ENCODE measurements at regions not wholly inside any gene's neighbourhood (a gene's known extent, or its start where the extent isn't known, plus 50 kb on each side); places are given as distances from the start of the nearest gene placed in this dataset.

GRCh38 chr1:184907500-184907899, 66.8 kb downstream of the NIBAN1 start:
- Histone ChIP-seq H3K4me3 (no peak overlapping the region), H3K4me1 (ENCODE audit: control insufficient read depth in 1 of 2, low read depth in 2 of 2) (peaks cover 59 to 88% of the 10 kb centered on the region in 2 donors), H3K27me3 (replicated peaks; ENCODE audit: insufficient read depth) (no peaks in the 10 kb centered on the region), H3K27ac (peak overlapping the region; percentile 7 to 62), H3K36me3 (no peaks in the 10 kb centered on the region), H3K9me3 (no peaks in the 10 kb centered on the region)
- no peak for ATAC-seq (ENCODE audit: insufficient number of reproducible peaks, low FRiP score, low read depth)
- DNase-seq (ENCODE audit: low spot score), result no peak
- TF ChIP-seq, protein P1, sequence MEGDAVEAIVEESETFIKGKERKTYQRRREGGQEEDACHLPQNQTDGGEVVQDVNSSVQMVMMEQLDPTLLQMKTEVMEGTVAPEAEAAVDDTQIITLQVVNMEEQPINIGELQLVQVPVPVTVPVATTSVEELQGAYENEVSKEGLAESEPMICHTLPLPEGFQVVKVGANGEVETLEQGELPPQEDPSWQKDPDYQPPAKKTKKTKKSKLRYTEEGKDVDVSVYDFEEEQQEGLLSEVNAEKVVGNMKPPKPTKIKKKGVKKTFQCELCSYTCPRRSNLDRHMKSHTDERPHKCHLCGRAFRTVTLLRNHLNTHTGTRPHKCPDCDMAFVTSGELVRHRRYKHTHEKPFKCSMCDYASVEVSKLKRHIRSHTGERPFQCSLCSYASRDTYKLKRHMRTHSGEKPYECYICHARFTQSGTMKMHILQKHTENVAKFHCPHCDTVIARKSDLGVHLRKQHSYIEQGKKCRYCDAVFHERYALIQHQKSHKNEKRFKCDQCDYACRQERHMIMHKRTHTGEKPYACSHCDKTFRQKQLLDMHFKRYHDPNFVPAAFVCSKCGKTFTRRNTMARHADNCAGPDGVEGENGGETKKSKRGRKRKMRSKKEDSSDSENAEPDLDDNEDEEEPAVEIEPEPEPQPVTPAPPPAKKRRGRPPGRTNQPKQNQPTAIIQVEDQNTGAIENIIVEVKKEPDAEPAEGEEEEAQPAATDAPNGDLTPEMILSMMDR (IDR thresholded peaks at IDR 0.05), result no peak

DNA sequence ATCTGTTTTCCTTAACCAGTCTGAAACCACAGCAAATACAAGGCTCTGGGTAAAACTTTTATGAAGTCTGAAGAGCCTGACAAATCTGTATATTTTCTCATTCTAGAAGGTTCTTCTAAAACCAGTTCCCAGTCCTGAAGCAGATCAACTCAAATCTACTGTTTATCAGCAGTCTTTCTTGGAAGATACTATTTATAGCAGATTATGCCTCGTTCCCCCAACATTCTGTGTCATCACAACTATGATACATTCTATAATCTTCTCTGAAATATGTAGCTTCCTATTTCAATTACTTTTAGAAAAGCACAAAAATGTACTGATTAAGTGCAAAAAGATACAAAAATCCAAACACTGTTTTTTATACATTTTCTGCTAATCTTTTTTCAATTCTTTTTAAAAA, 67.5 kb downstream of the NIBAN1 start:
- Histone ChIP-seq H3K4me3 (no peak overlapping the region), H3K9me3 (no peaks in the 10 kb centered on the region), H3K4me1 (ENCODE audit: control insufficient read depth in 1 of 2, low read depth in 2 of 2) (peaks cover 62 to 94% of the 10 kb centered on the region in 2 donors), H3K27ac (peak overlapping the region; percentile 43 to 49), H3K27me3 (replicated peaks; ENCODE audit: insufficient read depth) (no peaks in the 10 kb centered on the region), H3K36me3 (no peaks in the 10 kb centered on the region)
- ATAC-seq (ENCODE audit: insufficient number of reproducible peaks, low FRiP score, low read depth) (no peak), DNase-seq (ENCODE audit: low spot score) (no peak)
- TF ChIP-seq, protein P1 (IDR thresholded peaks at IDR 0.05), result no peak

DNA sequence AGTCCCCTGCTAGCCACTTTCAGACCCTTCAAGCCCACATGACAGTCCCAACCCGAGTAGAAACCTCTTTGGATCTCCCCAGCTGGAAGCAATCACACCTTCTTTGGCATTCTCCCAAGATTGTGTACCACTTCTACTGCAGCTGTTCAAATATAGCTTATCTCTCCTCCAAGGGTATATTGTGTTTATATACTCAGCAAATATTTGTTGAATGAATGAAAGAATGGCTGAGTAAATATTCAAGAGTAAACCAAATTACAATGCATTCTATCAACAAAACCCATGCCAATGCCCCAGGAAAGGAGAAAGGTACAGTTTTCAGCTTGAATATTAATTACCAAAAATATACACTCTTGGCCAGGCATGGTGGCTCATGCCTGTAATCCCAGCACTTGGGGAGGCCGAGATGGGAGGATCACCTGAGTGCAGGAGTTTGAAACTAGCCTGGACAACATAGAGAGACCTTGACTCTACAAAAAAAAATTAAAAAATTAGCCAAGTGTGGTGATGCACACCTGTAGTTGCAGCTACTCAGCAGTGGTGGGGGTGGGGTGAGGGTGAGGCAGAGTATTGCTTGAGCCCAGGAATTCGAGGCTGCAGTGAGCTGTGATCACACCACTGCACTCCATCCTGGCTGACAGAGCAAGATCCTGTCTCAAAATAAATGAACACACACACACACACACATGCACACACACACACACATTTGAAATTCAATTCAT, 68.5 kb downstream of the NIBAN1 start:
- no peaks in the 10 kb centered on the region for H3K36me3 ChIP-seq
- no peaks in the 10 kb centered on the region for H3K9me3 ChIP-seq
- ATAC-seq (ENCODE audit: insufficient number of reproducible peaks, low FRiP score, low read depth) (no peak), DNase-seq (ENCODE audit: low spot score) (no peak)
- H3K27me3 ChIP-seq (replicated peaks; ENCODE audit: insufficient read depth), result no peaks in the 10 kb centered on the region
- H3K4me1 ChIP-seq (ENCODE audit: control insufficient read depth in 1 of 2, low read depth in 2 of 2), result peaks cover 59 to 94% of the 10 kb centered on the region in 2 donors
- TF ChIP-seq, protein P1 (IDR thresholded peaks at IDR 0.05), result no peak
- H3K27ac ChIP-seq, result peak overlapping the region; percentile 49 to 57
- H3K4me3 ChIP-seq, result no peak overlapping the region

GRCh38 chr1:184903111-184903692, 71.1 kb downstream of the NIBAN1 start:
- Histone ChIP-seq H3K27ac (peak overlapping the region; percentile 40 to 57), H3K36me3 (peaks cover 6% of the 10 kb centered on the region), H3K4me1 (ENCODE audit: control insufficient read depth in 1 of 2, low read depth in 2 of 2) (peaks cover 41 to 80% of the 10 kb centered on the region in 2 donors), H3K27me3 (replicated peaks; ENCODE audit: insufficient read depth) (no peaks in the 10 kb centered on the region), H3K4me3 (no peak overlapping the region), H3K9me3 (no peaks in the 10 kb centered on the region)
- DNase-seq (ENCODE audit: low spot score) (no peak), ATAC-seq (ENCODE audit: insufficient number of reproducible peaks, low FRiP score, low read depth) (no peak)
- TF ChIP-seq, protein P1 (IDR thresholded peaks at IDR 0.05), result no peak

- H3K27ac ChIP-seq, result peak overlapping the region; percentile 52 to 57
- DNase-seq (ENCODE audit: low spot score), result no peak
Measured at GRCh38 chr1:184900507-184900906, 73.8 kb downstream of the NIBAN1 start.

More at GRCh38 chr1:184900507-184900906, 73.8 kb downstream of the NIBAN1 start:
- Histone ChIP-seq H3K27me3 (replicated peaks; ENCODE audit: insufficient read depth) (no peaks in the 10 kb centered on the region), H3K4me1 (ENCODE audit: control insufficient read depth in 1 of 2, low read depth in 2 of 2) (peaks cover 25 to 57% of the 10 kb centered on the region in 2 donors), H3K9me3 (no peaks in the 10 kb centered on the region), H3K36me3 (peaks cover 16% of the 10 kb centered on the region), H3K4me3 (peak overlapping the region; percentile 13)
- TF ChIP-seq, protein P1 (IDR thresholded peaks at IDR 0.05), result no peak
- no peak for ATAC-seq (ENCODE audit: insufficient number of reproducible peaks, low FRiP score, low read depth)

Measured in thoracic aorta (tissue), 2 donors.